HG02870 (cell line): ENCODE measurements at regions not wholly inside any gene's neighbourhood (a gene's known extent, or its start where the extent isn't known, plus 50 kb on each side); places are given as distances from the start of the nearest gene placed in this dataset.
"Not testable (repeated sequence)": the region's sequence is repeated elsewhere in the genome, so short reads cannot be mapped to it uniquely, and the experiment has no call there.

ENCODE experiments used
- ATAC-seq: cut with Tn5 transposase; IDR thresholded peaks from one replicate; pipeline ENCODE4 v1.9.1; 2021; ENCODE audit warnings: mild to moderate bottlenecking, moderate library complexity; ENCODE audit not compliant: unreplicated experiment

DNA sequence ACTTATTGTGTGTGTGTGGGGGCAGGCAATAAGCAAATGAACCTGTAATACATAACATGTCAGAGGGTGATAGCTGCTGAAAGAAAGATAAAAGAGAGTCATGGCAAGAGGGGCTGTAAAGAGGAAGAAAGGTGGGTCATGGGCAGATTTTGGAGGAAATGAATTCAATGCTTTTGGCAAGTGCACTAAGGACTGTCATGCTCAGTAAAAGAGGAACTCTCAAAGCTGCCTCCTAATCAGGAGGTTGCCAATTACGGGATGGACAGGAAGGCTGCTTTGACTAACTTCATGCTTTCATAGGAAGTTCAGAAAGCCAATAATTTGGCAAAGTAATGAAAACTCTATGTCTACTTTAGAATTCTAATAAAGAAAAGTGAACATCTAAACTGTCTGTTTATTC is 401.2 kb downstream of the SH2D4B start:
- no peak for ATAC-seq

GRCh38 chr10:80945264-80945880 is 407.7 kb downstream of the SH2D4B start:
- no peak for ATAC-seq

DNA sequence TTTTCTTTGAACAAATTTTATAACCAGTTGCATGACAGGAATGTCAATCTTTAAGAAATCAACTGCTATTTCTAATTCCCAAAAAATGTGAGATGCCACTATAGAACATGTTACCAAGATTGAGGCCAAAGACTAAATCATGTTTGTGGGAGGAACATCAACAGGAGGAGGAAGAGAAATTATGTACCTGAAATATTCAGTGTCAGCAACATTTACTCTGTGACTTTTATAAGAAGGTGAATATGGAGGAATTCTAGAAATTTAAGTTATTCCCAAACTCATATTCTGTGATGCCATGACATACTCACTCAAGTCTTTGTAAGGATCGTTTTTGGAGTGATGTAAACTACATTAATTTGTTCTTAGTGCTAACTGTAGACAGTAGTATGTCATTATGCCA is 408.4 kb downstream of the SH2D4B start:
- no peak for ATAC-seq

DNA sequence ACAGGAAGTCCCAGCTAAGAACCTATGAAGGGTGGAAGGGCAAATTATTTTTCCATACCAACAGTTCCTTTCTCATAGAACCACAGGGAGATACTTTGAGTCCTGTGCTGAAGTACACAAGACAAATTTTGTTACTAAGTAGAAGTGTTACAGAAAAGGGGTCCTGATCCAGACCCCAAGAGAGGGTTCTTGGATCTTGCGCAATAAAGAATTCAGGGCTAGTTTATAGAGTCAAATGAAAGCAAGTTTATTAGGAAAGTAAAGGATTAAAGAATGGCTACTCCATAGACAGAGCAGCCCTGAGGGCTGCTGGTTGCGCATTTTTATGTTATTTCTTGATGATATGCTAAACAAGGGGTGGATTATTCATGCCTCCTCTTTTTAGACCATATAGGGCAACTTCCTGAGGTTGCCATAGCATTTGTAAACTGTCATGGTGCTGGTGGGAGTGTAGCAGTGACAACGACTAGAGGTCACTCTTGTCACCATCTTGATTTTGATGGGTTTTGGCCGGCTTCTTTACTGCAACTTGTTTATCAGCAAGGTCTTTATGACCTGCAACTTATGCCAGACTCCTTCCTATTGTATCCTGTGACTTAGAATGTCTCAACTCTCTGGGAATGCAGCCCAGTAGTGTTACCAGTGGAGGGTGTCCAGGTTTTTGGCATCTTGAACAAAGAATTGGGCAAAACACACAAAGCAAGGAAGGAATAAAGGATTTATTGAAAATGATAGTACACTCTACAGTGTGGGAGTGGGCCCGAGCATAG is 409.4 kb downstream of the SH2D4B start:
- no peak for ATAC-seq

- no peak for ATAC-seq
Observed at GRCh38 chr10:80949785-80950184, 412.1 kb downstream of the SH2D4B start.

- no peak for ATAC-seq
Observed at GRCh38 chr10:80952436-80952835, 414.7 kb downstream of the SH2D4B start.

DNA sequence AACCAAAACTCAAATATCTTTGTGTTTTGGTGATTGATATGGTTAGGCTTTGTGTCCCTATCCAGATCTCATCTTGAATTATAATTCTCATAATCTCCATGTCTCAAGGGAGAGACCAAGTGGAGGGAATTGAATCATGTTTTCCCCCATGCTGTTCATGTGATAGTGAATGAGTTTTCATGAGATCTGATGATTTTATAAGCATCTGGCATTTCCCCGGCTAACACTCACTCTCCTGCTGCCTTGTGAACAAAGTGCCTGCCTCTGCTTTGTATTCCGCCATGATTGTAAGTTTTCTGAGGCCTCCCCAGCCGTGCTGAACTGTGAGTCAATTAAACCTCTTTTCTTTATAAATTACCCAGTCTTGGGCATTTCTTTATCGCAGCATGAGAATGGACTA is 419.5 kb downstream of the SH2D4B start:
- no peak for ATAC-seq

GRCh38 chr10:80964179-80964578 is 426.5 kb downstream of the SH2D4B start:
- ATAC-seq, result no peak

DNA sequence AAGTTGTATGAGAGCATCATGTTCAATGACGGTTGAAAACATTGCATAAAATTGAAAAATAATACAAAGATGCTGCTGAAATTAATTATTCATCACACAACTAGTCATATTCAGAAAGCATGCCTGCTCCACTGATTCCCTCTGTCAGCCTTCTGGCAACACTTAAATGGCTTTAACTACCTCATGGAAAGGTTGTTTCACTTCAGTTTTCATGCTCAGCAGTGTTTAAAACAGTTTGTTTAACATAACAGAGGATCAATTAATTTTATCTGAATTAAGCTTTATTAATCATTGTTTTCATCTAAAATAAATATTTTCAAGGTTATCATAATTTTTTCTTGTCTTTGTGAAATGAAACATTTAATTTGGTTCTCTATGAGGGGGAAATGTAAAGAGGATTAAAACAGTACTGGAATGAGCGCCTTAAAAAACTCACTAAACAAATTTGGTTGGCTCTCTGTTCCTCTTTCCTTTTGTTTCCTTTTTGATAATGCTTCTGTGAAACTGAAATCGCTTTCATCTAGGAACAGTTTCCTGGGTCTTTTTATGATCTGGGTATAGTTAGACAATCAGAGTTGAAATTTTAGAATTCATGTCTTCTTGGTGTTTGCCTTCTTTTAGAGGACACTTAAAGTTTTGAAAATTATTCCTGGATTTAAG is 427.4 kb downstream of the SH2D4B start:
- peak; percentile 67 for ATAC-seq

DNA sequence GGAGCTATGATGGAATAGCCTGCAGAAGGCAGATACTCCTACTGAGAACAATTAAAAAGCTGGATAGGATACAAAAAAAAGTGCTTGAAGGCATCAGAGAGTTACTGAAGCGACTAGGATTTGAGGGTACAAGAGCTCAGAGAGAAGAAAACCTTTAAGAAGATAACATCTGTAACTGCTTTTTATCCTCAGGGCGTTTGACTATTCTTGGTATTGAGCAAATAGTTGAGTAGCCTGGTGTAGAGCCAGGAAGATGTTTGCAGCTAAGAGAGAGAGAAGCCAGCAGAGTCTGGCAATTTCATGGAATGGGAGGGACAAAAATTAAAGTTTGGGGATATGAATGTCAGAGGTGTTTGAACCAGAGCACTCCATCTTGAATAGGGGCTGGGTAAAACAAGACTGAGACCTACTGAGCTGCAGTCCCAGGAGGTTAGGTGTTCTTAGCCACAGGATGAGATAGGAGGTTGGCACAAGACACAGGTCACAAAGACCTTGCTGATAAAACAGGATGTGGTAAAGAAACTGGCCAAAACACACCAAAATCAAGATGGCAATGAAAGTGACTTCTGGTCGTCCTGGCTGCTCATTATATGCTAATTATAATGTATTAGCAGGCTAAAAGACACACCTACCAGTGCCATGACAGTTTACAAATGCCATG is 428.8 kb downstream of the SH2D4B start:
- no peak for ATAC-seq

DNA sequence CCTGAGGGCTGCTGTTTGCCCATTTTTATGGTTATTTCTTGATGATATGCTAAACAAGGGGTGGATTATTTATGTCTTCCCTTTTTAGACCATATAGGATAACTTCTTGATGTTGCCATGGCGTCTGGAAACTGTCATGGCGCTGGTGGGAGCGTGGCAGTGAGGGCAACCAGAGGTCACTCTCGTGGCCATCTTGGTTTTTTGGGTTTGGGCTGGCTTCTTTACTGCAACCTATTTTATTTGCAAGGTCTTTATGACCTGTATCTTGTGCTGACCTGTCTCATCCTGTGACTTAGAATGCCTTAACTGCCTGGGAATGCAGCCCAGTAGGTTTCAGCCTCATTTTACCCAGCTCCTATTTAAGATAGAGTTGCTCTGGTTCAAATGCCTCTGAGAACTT is 429.7 kb downstream of the SH2D4B start:
- ATAC-seq, result not testable (repeated sequence)

GRCh38 chr10:80968903-80969302 is 431.2 kb downstream of the SH2D4B start:
- no peak for ATAC-seq

- no peak for ATAC-seq
Observed at GRCh38 chr10:80971461-80971860, 433.8 kb downstream of the SH2D4B start.

GRCh38 chr10:80976658-80977057 is 439.0 kb downstream of the SH2D4B start:
- ATAC-seq, result no peak

DNA sequence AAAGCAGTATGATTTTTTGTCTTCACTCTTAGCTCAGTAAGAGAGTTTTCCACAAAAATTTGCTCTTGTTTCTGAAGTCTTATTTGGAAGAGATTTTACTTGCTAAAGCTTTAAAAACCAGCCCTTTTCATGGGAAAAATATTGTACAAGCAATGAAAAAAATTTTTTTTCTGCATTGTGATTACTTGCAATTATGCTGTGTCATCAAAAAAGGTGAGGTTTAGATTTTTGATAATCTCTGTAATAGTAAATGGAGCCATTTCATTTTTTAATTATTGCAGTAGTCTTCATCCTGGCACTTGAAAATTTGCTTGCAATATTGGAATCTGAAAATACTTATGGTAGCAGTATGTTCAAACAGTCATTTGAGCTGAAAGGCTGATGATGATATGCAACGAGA is 447.4 kb downstream of the SH2D4B start:
- ATAC-seq, result no peak

GRCh38 chr10:80986596-80986995 is 448.9 kb downstream of the SH2D4B start:
- ATAC-seq, result no peak

GRCh38 chr10:80988755-80989154 is 451.1 kb downstream of the SH2D4B start:
- no peak for ATAC-seq

DNA sequence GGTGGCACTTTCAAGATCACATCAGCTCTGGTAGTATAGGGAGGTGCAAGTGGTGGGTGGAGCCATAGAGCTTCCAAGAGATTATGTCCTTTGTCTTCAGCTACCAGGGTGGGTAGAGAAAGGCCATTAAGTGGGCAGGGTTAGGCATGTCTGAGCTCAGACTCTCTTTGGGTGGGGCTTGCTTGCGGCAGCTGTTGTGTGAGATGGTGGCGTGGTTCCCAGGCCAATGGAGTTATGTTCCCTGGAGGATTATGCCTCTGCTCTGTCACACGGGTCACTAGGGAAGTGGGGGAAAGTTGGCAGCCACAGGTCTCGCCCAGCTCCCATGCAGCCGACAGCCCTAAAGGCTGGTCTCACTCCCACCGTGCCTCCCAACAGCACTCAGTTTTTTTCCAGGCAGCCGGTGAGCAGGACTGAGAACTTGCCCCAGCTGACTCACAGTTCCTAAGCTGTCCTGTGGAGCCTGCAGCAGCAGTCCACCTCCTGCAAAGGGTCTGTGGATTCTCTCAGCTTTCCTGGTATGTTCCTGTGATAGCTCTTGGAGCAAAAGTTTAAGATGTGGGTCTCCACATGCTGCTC is 459.0 kb downstream of the SH2D4B start:
- ATAC-seq, result no peak

GRCh38 chr10:81000781-81001180 is 463.1 kb downstream of the SH2D4B start:
- ATAC-seq, result no peak

DNA sequence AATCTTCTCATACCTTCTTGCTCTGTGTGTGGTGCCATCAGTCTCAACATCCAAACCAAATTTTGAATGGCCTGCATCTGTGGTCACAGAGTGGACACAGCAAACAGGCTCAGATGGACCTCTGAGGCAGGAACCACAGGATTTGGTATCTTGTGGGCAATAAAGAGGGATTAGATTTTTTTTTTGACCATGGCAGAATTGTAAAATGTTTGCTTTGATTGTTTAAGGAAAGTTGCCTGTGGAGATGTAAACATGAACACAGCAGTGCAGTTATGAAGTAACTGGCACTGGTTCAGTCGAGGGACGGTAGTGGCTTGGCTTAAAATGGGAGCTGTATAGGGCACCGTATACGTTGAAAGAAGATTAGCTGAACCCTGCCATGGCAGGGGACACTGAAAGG is 464.7 kb downstream of the SH2D4B start:
- no peak for ATAC-seq

DNA sequence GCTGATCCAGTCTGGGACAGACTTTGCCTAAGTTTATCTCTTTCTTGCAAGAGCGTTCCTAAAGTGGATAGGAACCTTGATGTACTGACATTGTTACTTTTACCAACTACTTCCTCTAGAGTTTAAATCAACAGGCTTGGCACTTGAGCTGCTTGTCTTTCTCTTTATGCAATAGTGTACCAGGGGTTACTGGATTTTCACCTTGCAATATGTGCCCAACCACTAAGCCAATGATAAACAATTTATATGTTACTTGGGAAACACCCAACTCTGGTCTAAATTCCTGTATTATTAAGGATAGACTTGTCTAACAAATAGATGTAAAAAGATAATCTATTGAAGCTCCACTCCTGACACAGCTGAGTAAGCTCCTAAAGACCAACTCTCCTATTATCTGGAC is 470.2 kb downstream of the SH2D4B start:
- no peak for ATAC-seq
